ENCODE measurements at regions not wholly inside any gene's neighbourhood (a gene's known extent, or its start where the extent isn't known, plus 50 kb on each side); places are given as distances from the start of the nearest gene placed in this dataset.

GRCh38 chr3:79947957-79948356 is 180.2 kb upstream of the ROBO1 start:
- Histone ChIP-seq H3K27me3 (no peaks in the 10 kb centered on the region), H3K27ac (no peak overlapping the region), H3K36me3 (replicated peaks in 1 of 2; ENCODE audit: insufficient read depth in 1 of 2, low read depth in 2 of 2) (no peaks in the 10 kb centered on the region), H3K9me3 (no peaks in the 10 kb centered on the region), H3K4me3 (no peak overlapping the region), H3K4me1 (no peaks in the 10 kb centered on the region)
- DNase-seq (no peak), ATAC-seq (no peak)
- WGBS, 2 donors = 57 to 77% methylated on average over 2 of the region's 2 CpGs
- no peak for TF ChIP-seq CTCF (IDR thresholded peaks at IDR 0.05)
- no peak for TF ChIP-seq POLR2A (IDR thresholded peaks at IDR 0.05)
- intact Hi-C loops (cut with DNase I) = no loop called here

- WGBS, 2 donors = 57 to 70% methylated on average over 1 of the region's 1 CpG
Measured at GRCh38 chr3:79947469-79947868, 179.7 kb upstream of the ROBO1 start.

GRCh38 chr3:79937567-79937966 is 169.8 kb upstream of the ROBO1 start:
- peak; percentile 42 for ATAC-seq
- H3K36me3 ChIP-seq (replicated peaks in 1 of 2; ENCODE audit: insufficient read depth in 1 of 2, low read depth in 2 of 2) = no peaks in the 10 kb centered on the region
- WGBS, 2 donors = 25 to 44% methylated on average over 1 of the region's 1 CpG
- H3K27me3 ChIP-seq = no peaks in the 10 kb centered on the region
- no peaks in the 10 kb centered on the region for H3K4me1 ChIP-seq
- H3K27ac ChIP-seq = no peak overlapping the region
- TF ChIP-seq POLR2A (IDR thresholded peaks at IDR 0.05) (no peak), CTCF (IDR thresholded peaks at IDR 0.05) (no peak)
- intact Hi-C loops (cut with DNase I) = no loop called here
- no peak overlapping the region for H3K4me3 ChIP-seq
- DNase-seq = no peak
- H3K9me3 ChIP-seq = no peaks in the 10 kb centered on the region

More at GRCh38 chr3:79947469-79947868, 179.7 kb upstream of the ROBO1 start:
- Histone ChIP-seq H3K27me3 (no peaks in the 10 kb centered on the region), H3K4me1 (no peaks in the 10 kb centered on the region), H3K36me3 (replicated peaks in 1 of 2; ENCODE audit: insufficient read depth in 1 of 2, low read depth in 2 of 2) (no peaks in the 10 kb centered on the region), H3K4me3 (no peak overlapping the region), H3K27ac (no peak overlapping the region), H3K9me3 (no peaks in the 10 kb centered on the region)
- no peak for TF ChIP-seq CTCF (IDR thresholded peaks at IDR 0.05)
- no peak for TF ChIP-seq POLR2A (IDR thresholded peaks at IDR 0.05)
- ATAC-seq (no peak), DNase-seq (no peak)
- intact Hi-C loops (cut with DNase I) = no loop called here

- no peaks in the 10 kb centered on the region for H3K27me3 ChIP-seq
- intact Hi-C loops (cut with DNase I) = no loop called here
- TF ChIP-seq CTCF (IDR thresholded peaks at IDR 0.05) = no peak
- no peak for TF ChIP-seq POLR2A (IDR thresholded peaks at IDR 0.05)
- ATAC-seq (no peak), DNase-seq (no peak)
- no peak overlapping the region for H3K27ac ChIP-seq
- H3K4me1 ChIP-seq = no peaks in the 10 kb centered on the region
- H3K36me3 ChIP-seq (replicated peaks in 1 of 2; ENCODE audit: insufficient read depth in 1 of 2, low read depth in 2 of 2) = no peaks in the 10 kb centered on the region
- no peak overlapping the region for H3K4me3 ChIP-seq
- H3K9me3 ChIP-seq = no peaks in the 10 kb centered on the region
- WGBS, 2 donors = 72 to 77% methylated on average over 5 to 8 of the region's 8 CpGs
Measured at GRCh38 chr3:79930196-79930595, 162.4 kb upstream of the ROBO1 start.

GRCh38 chr3:79928687-79929408 is 161.1 kb upstream of the ROBO1 start:
- H3K27ac ChIP-seq = no peak overlapping the region
- ATAC-seq (no peak), DNase-seq (no peak)
- H3K27me3 ChIP-seq = no peaks in the 10 kb centered on the region
- no peaks in the 10 kb centered on the region for H3K9me3 ChIP-seq
- WGBS, 2 donors = 55 to 70% methylated on average over 4 of the region's 4 CpGs
- TF ChIP-seq CTCF (IDR thresholded peaks at IDR 0.05) = no peak
- H3K36me3 ChIP-seq (replicated peaks in 1 of 2; ENCODE audit: insufficient read depth in 1 of 2, low read depth in 2 of 2) = no peaks in the 10 kb centered on the region
- intact Hi-C loops (cut with DNase I) = no loop called here
- no peaks in the 10 kb centered on the region for H3K4me1 ChIP-seq
- H3K4me3 ChIP-seq = no peak overlapping the region
